ENCODE measurements at regions not wholly inside any gene's neighbourhood (a gene's known extent, or its start where the extent isn't known, plus 50 kb on each side); places are given as distances from the start of the nearest gene placed in this dataset.

DNA sequence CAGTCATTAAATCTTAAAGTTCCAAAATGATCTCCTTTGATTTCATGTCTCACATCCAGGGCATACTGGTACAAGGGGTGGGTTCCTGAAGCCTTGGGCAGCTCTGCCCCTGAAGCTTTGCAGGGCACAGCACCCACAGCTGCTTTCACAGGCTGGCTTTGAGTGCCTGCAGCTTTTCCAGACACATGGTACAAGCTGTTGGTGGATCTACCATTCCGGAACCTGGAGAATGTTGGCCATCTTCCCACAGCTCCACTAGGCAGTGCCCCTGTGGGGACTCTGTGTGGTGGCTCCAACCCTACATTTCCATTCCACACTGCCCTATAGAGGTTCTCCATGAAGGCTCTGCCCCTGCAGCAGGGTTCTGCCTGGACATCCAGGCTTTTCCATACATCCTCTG is 211.1 kb upstream of the THBS1 start:
- TF ChIP-seq, protein P1, sequence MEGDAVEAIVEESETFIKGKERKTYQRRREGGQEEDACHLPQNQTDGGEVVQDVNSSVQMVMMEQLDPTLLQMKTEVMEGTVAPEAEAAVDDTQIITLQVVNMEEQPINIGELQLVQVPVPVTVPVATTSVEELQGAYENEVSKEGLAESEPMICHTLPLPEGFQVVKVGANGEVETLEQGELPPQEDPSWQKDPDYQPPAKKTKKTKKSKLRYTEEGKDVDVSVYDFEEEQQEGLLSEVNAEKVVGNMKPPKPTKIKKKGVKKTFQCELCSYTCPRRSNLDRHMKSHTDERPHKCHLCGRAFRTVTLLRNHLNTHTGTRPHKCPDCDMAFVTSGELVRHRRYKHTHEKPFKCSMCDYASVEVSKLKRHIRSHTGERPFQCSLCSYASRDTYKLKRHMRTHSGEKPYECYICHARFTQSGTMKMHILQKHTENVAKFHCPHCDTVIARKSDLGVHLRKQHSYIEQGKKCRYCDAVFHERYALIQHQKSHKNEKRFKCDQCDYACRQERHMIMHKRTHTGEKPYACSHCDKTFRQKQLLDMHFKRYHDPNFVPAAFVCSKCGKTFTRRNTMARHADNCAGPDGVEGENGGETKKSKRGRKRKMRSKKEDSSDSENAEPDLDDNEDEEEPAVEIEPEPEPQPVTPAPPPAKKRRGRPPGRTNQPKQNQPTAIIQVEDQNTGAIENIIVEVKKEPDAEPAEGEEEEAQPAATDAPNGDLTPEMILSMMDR (IDR thresholded peaks at IDR 0.05; ENCODE audit: low read depth, low read length, poor library complexity, severe bottlenecking) = no peak
- no peak for TF ChIP-seq EZH2phosphoT487 (IDR thresholded peaks at IDR 0.05; ENCODE audit: borderline replicate concordance, low read length)
